GM18867 (cell line): ENCODE measurements at regions not wholly inside any gene's neighbourhood (a gene's known extent, or its start where the extent isn't known, plus 50 kb on each side); places are given as distances from the start of the nearest gene placed in this dataset.
"Not testable (repeated sequence)": the region's sequence is repeated elsewhere in the genome, so short reads cannot be mapped to it uniquely, and the experiment has no call there.

Experiments
- ATAC-seq: cut with Tn5 transposase; IDR thresholded peaks from one replicate; pipeline ENCODE4 v1.9.1; 2021; ENCODE audit warnings: mild to moderate bottlenecking, moderate library complexity; ENCODE audit not compliant: unreplicated experiment

DNA sequence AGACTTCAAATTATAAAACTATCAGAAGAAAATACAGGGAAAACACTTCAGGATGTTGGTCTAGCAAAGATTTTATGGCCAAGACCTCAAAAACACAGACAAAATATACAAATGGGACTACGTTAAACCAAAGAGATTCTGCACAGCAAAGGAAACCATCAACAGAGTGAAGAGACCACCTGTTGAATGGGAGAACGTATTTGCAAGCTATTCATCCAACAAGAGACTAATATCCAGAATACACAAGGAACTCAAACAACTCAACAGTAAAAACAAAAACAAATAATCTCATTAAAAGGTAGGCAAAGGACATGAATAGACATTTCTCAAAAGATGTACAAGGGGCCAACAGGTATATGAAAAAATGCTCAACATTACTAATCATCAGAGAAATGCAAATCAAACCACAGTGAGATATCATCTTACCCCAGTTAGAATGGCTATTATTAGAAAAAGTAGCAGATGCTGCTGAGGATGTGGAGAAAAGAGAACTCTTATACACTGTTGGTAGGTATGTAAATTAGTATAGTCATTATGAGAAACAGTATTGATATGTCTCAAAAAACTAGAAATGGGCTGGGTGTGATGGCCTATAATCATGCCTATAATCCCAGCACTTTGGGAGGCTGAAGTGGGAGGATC lies 112.6 kb downstream of the LRIG2 start:
- peak; percentile 99 for ATAC-seq

DNA sequence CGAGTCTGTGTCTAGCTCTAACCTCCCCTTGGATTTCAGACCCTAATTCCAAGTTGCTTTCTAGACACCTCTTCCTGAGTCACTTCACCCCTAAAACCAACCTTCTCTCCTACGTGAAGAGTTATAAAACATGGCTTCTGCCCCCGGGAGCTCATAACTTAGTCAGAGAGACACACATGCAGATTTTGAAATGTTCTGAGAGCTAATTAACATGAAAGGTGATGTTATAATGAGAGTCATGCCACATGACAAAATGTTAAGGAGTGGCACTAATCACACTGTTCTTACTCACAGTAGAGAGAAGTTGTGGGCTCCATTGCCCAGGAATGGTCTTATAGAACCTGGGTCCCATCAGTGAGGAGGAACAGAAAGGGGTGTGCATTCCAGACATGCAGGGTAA lies 117.1 kb downstream of the LRIG2 start:
- no peak for ATAC-seq

DNA sequence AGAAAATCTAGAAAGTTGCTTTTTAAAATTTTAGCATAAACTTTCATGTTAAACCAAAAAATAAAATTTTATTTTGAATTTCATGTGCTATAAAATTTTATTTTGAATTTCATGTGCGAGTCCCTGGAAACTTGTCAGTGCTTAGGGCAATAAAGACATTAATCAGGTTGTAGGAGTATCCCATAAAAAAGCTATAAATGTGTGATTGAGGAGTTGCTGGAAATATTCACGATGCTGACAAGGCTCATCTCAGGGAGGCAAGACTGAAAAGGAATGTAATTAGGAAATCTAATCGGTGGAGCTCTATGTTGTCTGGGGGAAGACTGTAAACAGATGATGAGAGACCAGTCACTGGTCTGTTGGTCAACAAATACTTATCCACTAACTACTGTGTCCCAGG lies 117.9 kb downstream of the LRIG2 start:
- no peak for ATAC-seq

DNA sequence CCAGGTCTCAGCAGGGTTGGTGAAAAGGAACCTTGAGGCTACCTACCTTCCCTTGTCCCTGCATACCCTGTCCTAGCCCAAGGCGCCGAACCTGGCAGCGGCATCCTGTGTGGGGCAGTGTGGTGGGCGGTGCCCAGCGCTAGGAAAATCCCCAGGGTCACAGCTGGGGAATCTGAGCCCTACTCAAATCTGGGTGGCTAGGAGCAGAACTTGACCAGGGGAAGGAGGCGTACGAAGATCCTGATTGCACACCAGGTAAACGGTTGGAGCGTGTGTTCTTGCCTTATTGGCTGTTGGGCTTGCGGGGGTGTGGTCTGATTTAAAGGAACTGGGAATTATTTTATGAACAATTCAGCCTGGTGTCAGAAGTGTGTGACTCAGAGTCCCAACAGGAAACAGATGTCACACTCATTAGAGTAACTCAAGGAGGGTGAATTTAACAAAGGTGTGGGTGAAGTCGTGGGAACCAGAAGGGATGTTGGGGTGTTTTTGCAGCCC lies 118.6 kb downstream of the LRIG2 start:
- peak; percentile 71 for ATAC-seq

DNA sequence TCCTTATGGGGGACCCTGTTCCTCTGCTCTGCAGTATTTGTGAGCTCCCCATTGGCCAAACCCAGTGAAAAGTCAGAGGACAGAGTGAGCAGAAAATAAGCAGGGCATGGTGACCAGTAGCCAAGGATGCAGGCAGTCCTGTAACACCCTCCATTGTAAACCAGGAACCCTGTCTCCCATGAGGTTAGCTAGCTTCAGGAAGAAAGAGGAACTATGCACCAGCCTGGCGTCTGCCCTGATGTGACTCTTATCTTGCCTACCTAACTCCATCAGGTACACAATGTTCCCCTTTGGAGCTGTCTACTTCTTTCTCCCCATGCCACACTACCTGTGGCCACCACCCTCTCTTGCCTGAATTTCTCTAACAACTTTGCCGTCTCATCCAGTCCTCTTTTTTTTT lies 119.2 kb downstream of the LRIG2 start:
- peak; percentile 27 for ATAC-seq

DNA sequence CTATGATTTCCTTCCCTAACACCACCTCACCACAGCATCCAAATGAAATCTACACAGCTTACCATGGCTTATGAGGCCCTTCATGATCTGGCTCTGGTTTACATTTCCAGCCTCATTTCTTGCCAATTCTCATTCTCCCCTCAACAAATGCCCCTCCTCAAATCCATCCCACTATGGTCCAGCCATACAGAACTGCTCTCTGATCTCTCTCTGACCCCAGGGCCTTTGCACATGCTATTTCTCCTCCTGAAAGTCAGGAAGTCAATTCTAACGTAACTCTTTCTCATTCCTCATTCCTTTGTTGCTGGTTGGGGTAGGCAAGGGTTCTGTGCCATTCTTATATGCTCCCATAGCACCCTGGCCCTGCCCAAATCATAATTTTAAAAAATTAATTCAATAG lies 120.0 kb downstream of the LRIG2 start:
- ATAC-seq = no peak

DNA sequence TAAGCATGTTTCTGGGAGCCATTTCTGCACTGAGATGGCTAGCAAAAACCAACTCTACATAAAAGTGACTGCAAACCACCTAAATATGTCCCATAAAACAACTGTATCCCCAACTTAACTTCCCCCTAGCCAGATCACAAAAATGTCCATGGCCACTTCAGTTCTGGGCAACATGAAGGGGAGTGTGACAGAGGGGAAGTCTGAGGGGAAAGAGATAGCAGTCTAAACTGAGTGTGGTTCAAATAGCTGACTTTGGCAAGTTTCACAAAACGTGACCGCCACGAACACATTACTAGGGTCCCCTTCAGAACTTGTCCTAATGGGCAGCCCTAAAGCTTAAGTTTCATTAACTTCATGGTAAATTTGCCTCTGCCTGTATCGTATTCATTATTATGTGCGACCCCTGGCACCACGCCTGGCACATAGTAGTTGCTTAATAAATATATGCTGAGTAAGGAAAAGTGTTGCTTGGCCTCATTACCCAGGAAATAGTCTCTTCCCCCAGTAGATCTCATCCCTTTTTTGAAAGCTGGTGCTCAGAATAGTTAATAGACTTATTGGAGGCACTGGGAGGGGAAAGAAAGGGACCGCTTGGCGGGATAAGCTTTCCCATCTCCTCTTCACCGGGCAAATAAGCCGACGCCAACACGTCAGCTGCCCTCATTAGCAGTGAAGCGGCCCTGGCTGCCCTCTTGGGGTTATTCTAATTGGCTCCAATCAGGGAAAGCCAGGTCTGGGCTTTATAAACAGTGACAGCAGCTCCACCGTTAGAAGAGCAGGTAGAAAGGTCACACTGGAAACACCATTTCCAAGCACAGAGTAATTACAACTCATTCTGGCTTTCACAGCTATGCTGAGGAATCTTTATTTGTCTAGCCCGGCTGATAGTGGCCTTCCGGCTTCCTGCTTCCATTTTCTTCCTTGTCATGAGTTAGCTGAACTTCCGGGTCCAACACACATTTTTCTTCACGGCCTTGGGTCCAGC lies 122.1 kb downstream of the LRIG2 start:
- no peak for ATAC-seq

DNA sequence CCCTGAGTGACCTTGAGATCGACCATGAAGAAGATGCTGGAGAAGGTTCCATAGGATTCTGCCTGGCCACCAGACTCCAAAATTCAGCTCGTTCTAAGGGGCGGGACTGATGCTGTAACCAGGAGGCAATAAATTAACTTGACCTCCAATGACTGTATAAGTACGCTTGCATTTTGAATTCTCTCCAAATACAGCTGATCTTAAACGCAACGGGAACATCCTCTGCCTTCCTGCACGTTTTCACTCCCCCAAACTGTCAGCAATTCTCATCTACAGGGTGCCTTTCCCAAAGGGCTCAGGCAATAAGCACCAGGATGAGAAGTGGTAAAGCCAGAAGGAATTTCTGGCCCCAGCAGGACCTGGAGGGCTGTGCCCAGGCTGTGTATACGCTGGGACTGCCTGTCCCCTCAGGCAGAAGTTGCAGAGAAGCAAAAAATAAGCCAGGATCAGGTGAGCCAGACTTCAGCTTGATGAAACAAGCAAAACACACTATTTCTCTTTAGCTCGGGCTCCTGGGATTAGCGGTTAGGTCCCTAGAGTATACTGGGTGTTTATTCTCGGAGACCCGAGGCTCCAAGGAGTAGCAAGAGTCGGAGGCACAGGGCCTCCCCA lies 124.8 kb downstream of the LRIG2 start:
- no peak for ATAC-seq

DNA sequence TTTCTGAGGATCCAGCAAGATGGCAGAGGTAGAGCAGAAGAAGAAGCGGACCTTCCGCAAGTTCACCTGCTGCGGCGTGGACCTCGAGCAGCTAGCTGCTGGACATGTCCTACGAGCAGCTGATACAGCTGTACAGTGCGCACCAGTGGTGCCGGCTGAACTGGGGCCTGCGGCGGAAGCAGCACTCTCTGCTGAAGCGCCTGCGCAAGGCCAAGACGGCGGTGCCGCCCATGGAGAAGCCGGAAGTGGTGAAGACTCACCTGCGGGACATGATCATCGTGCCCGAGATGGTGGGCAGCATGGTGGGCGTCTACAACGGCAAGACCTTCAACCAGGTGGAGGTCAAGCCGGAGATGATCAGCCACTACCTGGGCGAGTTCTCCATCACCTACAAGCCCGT lies 125.8 kb downstream of the LRIG2 start:
- ATAC-seq = no peak

DNA sequence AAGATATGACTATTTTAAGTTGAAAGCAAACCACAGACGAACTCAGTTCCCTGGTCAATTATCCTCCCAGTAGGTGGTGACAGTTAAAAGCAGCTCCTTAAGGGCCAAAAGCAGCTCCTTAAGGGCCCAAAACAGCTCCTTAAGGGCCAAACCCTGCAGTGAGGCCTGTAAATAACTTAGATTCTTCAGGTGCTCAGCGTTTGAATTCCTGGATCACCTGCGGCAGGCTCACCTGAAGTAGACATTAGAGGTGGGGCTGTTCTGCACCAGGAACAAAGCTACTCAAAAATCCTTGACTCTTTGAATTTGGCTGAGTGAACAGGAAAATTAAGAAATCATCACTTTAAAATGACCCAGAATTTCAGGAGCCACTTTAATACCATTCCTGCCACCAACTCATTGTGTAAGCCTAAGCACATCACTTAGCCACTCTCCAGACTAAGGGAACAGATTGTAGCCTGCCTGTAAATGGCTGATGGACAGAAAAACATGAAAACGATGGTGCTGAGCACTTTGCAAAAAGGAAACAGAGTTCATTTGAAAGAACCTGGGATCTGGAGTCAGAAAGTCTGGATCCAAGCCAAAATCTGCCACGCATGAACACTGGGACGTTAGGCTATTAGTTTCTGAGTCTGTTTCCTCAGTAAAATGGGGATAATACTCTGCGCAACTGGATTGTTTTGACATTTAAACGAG lies 126.9 kb downstream of the LRIG2 start:
- ATAC-seq = no peak

DNA sequence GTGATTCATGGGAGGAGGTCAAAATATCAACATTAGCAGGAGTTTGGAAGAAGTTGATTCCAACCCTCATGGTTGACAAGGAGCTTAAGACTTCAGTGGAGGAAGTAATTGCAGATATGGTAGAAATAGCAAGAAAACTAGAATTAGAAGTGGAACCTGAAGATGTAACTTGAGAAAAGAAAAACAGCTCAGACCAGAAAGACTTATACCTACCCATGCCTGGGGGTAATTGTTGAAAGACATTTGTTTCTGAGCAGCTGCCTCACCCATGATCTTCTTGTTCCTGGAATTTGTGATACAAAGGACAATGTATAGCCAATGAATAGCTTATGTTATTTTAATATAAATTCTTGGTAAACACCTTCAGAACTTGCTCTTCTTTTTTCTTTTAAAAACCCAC lies 128.6 kb downstream of the LRIG2 start:
- no peak for ATAC-seq

DNA sequence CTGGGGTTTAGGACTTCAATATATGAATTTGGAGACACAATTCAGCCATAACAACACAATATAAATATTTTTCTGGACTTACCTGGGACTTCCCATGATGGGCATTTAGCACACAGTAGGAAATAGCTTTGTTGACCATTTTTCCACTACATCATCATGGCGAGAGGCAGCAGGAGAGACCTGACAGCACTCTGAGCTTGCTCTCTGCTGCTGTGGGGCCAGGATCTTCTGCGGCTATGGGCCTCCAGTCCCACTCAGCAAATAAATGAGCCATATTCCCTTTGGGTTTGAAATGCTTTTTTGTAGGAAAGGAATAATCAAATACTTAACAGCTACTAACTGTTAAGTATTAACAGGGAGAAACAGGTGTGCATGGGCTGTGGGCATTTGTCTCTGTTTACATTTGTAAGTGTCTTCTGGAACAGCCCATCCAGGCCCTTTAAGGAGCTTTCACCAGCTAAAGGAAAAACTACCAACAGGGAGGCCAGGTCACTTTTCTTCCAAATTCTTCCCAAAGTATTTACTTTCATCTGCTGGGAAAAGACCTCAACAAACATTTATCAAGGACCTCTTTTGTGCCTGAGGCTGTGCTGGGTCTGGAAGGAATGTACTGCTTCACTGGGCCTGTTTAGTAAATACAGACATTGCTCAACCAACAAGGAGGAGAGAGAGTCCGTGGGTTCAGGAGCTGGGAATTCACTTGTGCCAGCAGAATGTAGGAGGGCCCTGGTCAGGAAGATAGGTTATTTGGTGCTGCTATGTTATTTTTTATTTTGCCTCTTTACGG lies 133.2 kb downstream of the LRIG2 start:
- no peak for ATAC-seq

DNA sequence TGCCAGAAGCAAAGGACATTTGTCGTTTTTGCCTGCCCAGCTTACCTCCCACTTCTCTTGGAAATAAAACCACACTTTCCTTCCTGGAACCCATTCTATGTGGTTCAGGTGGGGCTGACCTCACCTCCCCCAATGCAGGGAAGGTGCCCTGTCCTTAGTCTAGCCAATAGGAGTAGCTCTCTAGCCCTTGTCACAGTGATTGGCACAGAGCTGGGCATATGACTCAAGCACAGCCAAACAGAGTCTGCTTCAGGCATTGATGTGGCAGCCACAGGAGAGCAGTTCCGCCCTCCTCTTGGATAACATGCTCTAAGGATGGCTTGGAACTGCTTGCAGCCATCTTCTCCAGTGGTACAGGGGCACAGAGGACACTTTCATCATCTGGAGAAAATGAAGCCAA lies 134.0 kb downstream of the LRIG2 start:
- no peak for ATAC-seq

DNA sequence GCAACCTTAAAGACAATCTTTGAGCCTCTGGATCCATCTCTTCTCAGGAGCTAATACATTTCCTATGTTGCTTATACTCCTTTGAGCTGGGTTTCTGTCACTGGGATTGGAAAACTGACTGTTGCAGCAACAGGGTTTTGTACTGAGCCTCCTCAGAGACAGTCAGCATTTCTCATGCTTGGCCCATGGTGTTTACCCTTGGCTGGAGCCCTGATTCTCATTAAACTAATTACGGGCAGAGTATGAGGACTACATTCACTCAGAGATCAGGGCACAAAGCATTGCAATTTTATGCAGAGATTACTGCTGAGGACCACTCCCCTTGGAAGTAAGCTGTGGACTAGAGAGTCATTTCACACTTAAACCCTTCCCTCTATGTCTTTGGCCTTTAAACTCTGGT lies 134.5 kb downstream of the LRIG2 start:
- ATAC-seq = no peak

DNA sequence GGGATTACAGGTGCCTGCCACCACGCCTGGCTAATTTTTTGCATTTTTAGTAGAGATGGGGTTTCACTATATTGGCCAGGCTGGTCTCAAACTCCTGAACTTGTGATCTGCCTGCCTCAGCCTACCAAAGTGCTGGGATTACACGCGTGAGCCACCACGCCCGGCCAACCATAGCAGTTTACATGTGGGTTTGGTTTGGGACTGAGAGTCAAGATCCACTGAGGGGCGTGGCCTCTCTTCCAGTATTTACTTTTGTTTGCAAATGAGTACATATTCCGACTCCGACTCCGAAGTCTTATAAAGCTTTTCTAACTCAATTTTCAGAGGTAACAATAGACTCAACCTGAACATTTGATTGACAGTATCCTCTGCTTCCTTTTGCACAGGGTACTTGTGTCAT lies 135.4 kb downstream of the LRIG2 start:
- ATAC-seq = not testable (repeated sequence)

DNA sequence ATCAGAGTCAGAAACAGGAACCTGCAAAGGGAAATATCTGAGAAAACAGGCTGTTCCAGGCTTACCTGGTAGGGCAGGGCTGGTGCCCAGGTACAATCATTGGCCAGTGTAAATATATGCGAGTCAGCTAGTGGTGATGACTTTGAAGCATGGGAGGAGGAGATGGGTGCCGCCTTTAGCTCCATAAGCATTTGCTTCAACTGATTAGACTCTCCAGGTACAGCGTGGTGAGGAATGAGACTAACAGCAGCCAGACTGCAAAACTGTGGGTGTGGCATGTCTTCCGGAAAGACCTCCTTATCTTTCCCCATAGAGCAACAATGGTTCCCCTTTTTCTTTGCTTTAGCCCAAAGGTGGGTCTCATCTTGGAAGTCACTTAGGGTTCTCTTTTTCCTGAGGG lies 137.2 kb downstream of the LRIG2 start:
- ATAC-seq = no peak

DNA sequence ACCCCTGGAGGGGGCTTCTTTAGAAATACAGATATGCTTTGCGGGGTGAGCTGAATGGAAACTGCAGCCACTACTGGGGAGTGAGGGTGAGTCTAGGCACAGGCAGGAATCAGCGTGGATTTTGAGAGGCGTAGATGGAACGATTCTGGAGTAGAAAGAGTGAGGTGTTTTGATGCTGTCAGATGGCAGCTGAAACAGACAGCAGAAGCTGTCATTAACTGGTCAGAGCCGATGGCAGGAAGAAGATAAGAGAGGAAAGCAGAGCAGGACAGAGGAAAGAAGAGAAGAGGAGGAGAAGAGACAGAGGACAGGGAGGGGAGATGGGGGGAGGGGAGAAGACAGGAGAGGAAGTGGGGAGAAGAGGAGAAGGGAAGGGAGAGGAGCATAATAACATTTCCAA lies 138.5 kb downstream of the LRIG2 start:
- ATAC-seq = no peak

DNA sequence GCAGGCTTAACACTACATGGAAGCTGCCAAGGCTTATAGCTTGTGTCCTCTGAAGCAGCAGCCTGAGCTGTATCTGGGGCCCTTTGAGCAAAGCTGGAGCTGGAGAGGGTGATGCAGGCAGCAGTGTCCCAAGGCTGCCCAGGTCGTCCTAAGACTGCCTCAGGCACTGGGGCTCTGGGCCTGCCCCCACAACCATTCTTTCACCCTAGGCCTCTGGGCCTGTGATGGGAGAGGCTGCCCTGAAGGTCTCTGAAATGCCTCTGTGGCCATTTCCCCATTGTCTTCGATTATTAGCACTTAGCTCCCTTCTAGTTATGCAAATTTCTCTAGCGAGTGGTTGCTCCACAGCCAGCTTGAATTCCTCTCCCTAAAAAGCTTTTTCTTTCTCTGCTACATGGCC lies 142.0 kb downstream of the LRIG2 start:
- ATAC-seq = no peak

DNA sequence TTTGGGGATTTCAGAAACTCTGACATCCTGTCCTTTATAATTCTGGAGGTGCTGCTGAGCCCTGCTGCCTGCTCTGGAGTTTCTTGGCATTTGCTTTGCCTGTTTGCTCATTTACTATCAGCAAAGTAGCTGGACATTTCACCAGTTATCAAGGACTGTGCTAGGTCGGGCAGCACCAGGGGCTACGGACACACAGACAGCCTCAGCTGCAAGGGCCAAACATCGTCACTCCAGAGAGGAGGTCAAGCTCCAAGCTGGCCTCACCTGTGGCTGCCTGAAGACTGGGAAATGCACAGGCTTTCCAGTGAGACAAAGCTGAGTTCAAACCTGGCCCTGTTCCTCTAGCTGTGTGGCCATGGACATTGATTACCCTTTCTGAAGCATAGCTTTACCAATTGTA lies 143.7 kb downstream of the LRIG2 start:
- no peak for ATAC-seq

DNA sequence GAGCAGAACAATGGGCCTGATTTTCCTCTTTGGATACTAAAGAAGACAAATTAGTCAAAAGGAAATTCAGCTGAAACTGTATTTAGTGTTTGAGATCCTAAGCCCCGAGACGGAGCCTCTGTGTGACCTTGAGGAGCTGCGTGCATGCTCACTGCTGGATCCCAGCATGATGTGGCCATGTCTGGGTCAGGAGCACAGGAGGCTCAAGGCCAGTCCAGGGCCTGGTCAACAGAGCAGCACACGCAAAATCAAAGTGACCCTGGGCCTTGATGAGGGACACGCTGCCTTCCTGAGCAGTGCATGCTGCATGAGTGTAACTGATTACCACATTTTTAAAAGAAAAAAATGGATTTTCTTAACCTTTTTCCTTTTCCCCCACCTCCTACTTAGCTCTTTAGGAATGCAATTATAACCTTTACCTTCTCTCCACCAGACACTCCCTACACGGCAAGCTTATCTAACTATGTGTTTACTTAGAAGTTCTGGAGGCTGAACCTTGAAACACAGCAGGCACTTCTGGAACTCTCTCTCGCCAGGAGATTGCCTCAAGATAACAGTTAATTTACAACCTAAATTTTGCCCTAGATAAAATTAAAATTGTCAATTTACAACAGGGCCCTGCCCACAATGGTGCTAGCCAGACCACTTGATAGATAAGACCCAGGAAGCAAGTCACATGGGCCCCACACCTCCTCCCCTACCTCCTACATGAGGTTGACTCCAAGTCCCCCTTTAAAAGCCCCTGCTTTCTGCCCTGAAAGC lies 144.6 kb downstream of the LRIG2 start:
- ATAC-seq = no peak
